ENCODE measurements at regions not wholly inside any gene's neighbourhood (a gene's known extent, or its start where the extent isn't known, plus 50 kb on each side); places are given as distances from the start of the nearest gene placed in this dataset.

DNA sequence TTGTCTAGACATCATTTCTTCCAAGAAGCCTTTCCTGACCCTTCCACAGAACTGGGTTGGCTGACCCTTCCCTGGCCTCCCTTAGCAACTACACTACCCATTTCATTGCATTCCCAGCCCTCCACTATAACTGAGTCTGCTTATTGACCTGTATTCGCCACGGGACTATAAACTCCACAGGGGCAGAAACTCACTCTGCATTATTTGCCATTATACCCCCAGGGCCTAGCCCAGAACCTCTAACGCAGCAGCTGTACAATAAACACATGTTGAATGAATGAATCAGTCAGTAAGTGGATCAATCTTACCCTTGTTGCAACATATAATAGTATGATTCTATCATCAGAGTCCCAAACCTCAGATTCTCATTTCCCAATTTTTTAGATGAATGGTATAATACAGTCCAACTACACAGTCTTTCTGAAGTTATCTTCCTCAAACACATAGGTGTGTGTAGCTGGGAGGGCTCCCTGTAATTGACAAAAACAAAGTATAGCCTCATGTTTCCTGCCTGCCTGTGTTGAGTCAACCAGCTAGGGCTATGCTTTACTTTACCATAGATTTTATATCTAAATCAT is 209.3 kb downstream of the CHIC2 start (continued):
- TF ChIP-seq, protein P1, sequence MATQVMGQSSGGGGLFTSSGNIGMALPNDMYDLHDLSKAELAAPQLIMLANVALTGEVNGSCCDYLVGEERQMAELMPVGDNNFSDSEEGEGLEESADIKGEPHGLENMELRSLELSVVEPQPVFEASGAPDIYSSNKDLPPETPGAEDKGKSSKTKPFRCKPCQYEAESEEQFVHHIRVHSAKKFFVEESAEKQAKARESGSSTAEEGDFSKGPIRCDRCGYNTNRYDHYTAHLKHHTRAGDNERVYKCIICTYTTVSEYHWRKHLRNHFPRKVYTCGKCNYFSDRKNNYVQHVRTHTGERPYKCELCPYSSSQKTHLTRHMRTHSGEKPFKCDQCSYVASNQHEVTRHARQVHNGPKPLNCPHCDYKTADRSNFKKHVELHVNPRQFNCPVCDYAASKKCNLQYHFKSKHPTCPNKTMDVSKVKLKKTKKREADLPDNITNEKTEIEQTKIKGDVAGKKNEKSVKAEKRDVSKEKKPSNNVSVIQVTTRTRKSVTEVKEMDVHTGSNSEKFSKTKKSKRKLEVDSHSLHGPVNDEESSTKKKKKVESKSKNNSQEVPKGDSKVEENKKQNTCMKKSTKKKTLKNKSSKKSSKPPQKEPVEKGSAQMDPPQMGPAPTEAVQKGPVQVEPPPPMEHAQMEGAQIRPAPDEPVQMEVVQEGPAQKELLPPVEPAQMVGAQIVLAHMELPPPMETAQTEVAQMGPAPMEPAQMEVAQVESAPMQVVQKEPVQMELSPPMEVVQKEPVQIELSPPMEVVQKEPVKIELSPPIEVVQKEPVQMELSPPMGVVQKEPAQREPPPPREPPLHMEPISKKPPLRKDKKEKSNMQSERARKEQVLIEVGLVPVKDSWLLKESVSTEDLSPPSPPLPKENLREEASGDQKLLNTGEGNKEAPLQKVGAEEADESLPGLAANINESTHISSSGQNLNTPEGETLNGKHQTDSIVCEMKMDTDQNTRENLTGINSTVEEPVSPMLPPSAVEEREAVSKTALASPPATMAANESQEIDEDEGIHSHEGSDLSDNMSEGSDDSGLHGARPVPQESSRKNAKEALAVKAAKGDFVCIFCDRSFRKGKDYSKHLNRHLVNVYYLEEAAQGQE (IDR thresholded peaks at IDR 0.05; ENCODE audit: low read depth, low read length) = no peak
- no peak for TF ChIP-seq SIN3A (IDR thresholded peaks at IDR 0.05; ENCODE audit: borderline replicate concordance, low read depth, low read length)
- no peak for TF ChIP-seq NRF1 (IDR thresholded peaks at IDR 0.05; ENCODE audit: low read depth, low read length)
- no peak for TF ChIP-seq SMC3 (IDR thresholded peaks at IDR 0.05; ENCODE audit: low read depth, low read length)
- TF ChIP-seq GATA2 (CRISPR knock-in tag; IDR thresholded peaks at IDR 0.05) = no peak
- no peak for TF ChIP-seq GABPA (IDR thresholded peaks at IDR 0.05; ENCODE audit: low read depth)
- TF ChIP-seq ELF1 (IDR thresholded peaks at IDR 0.05) = no peak

DNA sequence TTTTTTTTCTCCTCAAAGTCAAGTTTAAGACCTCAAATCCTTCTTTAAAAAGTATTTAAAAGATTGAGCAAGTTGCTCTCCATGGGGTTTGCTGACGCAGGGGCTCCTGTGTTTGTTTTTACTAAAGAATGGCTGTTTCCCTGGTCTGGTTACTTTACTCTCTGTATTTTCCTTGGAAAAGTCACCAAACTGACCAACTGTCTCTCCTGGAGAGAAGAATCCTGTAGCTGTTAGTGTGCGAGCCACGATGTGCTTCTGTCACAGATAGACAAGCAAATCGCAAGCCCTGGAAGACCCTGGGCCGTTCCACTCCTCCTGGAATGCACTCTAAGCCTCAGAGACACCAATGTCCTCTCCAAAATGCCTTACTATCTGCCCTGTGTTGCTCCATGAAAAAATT is 212.1 kb downstream of the CHIC2 start:
- H4K20me1 ChIP-seq (ENCODE audit: insufficient read depth) = no peaks in the 10 kb centered on the region
- H3F3A ChIP-seq (replicated peaks; ENCODE audit: insufficient read depth) = peaks cover 10% of the 10 kb centered on the region
- no peaks in the 10 kb centered on the region for H3K9me3 ChIP-seq
- H3K9me2 ChIP-seq = no peaks in the 10 kb centered on the region
- H3K27ac ChIP-seq (ENCODE audit: low read depth in 2 of 2, low read length in 1 of 2) = no peak overlapping the region
- no peak overlapping the region for H3K9ac ChIP-seq
- 94% methylated on average over 5 of the region's 5 CpGs for WGBS (ENCODE audit: low lambda C conversion rate)
- no peak overlapping the region for H3K4me3 ChIP-seq (ENCODE audit: low read depth in 2 of 2, low read length in 1 of 2)
- CTCF ChIA-PET = no interaction called here
- H3K36me3 ChIP-seq (replicated peaks in 1 of 2; ENCODE audit: control insufficient read depth in 1 of 2, insufficient read depth in 2 of 2, low read length in 1 of 2) = no peaks in the 10 kb centered on the region
- H3K79me2 ChIP-seq (ENCODE audit: insufficient read depth) = no peaks in the 10 kb centered on the region
- no peaks in the 10 kb centered on the region for H3K27me3 ChIP-seq (ENCODE audit: insufficient read depth)
- H3K4me1 ChIP-seq (ENCODE audit: control insufficient read depth in 1 of 2, insufficient read depth in 2 of 2, low read depth in 1 of 2, low read length in 1 of 2) = peaks cover 0 to 18% of the 10 kb centered on the region in 2 experiments; a peak in 2 of 4 replicates
- no peak overlapping the region for H2AFZ ChIP-seq (ENCODE audit: low read depth)
- no peak overlapping the region for H3K4me2 ChIP-seq
- POLR2A ChIA-PET = no interaction called here
- TF ChIP-seq, protein P2, sequence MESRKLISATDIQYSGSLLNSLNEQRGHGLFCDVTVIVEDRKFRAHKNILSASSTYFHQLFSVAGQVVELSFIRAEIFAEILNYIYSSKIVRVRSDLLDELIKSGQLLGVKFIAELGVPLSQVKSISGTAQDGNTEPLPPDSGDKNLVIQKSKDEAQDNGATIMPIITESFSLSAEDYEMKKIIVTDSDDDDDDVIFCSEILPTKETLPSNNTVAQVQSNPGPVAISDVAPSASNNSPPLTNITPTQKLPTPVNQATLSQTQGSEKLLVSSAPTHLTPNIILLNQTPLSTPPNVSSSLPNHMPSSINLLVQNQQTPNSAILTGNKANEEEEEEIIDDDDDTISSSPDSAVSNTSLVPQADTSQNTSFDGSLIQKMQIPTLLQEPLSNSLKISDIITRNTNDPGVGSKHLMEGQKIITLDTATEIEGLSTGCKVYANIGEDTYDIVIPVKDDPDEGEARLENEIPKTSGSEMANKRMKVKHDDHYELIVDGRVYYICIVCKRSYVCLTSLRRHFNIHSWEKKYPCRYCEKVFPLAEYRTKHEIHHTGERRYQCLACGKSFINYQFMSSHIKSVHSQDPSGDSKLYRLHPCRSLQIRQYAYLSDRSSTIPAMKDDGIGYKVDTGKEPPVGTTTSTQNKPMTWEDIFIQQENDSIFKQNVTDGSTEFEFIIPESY (IDR thresholded peaks at IDR 0.05; ENCODE audit: borderline replicate concordance, low read depth) = no peak
- no peak for TF ChIP-seq RCOR1 (IDR thresholded peaks at IDR 0.05; ENCODE audit: low read length)
- TF ChIP-seq FOXJ3 (CRISPR knock-in tag; IDR thresholded peaks at IDR 0.05) = no peak
- TF ChIP-seq YY1 (IDR thresholded peaks at IDR 0.05; ENCODE audit: low read depth) = no peak
- TF ChIP-seq NFIC (IDR thresholded peaks at IDR 0.05; ENCODE audit: borderline replicate concordance) = no peak
- no peak for TF ChIP-seq GABPA (IDR thresholded peaks at IDR 0.05; ENCODE audit: low read depth)
- TF ChIP-seq JUND (IDR thresholded peaks at IDR 0.05) = no peak
- TF ChIP-seq, protein P3, sequence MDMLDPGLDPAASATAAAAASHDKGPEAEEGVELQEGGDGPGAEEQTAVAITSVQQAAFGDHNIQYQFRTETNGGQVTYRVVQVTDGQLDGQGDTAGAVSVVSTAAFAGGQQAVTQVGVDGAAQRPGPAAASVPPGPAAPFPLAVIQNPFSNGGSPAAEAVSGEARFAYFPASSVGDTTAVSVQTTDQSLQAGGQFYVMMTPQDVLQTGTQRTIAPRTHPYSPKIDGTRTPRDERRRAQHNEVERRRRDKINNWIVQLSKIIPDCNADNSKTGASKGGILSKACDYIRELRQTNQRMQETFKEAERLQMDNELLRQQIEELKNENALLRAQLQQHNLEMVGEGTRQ (IDR thresholded peaks at IDR 0.05; ENCODE audit: borderline replicate concordance, low read depth, low read length) = no peak
- TF ChIP-seq RAD21 (IDR thresholded peaks at IDR 0.05; ENCODE audit: low read length) = no peak
- no peak for TF ChIP-seq TCF12 (IDR thresholded peaks at IDR 0.05)
- TF ChIP-seq SMC3 (IDR thresholded peaks at IDR 0.05; ENCODE audit: low read depth, low read length) = no peak
- TF ChIP-seq EP300 (IDR thresholded peaks at IDR 0.05; ENCODE audit: borderline replicate concordance in 1 of 2, low read depth in 1 of 2, low read length in 1 of 2) = no peak
- TF ChIP-seq, protein P4, sequence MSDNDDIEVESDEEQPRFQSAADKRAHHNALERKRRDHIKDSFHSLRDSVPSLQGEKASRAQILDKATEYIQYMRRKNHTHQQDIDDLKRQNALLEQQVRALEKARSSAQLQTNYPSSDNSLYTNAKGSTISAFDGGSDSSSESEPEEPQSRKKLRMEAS (IDR thresholded peaks at IDR 0.05; ENCODE audit: low read depth) = no peak
- no peak for TF ChIP-seq GATA2 (CRISPR knock-in tag; IDR thresholded peaks at IDR 0.05)
- no peak for DNase-seq
